ENCODE measurements at regions not wholly inside any gene's neighbourhood (a gene's known extent, or its start where the extent isn't known, plus 50 kb on each side); places are given as distances from the start of the nearest gene placed in this dataset.

DNA sequence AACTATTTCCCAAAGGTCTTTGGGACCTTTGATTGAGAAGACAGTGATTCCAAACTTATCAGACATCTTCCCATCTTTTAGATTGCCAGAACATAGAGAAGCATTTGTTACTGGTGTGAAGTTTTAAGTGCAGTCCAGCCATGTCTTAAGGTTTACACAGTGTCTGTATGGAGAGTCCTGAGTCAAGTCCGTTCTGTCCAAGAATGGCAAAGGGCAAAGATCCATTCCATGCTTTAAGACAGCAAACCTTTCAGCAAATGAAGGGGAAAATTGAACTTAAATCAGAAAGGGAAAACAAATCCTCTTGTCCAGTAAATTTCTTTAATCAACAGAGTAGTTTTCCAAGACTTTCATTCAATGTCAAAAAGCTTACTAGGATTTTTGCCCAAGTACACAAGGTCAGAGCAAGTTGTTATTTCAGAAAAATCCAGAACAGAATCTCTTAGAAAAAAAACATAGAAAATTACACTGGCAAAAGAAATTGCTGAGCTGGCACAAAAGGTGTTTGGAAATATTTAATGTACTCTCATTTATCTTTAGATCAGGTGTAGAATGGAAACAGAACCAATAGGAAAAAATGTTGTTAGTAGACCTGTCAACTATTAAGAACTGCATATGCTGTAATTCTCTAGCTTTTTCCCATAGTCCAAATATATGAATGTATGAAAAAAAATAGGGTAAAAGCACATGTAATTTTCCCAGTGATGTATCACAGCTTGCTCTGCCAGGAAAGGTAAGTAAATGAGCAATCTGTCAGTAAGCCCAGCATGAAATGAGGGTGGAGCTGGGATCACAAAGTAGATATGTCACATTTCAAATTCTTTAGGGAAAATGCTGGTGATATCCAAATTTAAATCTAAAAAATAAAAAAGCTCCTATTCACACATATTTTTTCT lies 1099.9 kb downstream of the TUSC7 start:
- TF ChIP-seq, protein P1, sequence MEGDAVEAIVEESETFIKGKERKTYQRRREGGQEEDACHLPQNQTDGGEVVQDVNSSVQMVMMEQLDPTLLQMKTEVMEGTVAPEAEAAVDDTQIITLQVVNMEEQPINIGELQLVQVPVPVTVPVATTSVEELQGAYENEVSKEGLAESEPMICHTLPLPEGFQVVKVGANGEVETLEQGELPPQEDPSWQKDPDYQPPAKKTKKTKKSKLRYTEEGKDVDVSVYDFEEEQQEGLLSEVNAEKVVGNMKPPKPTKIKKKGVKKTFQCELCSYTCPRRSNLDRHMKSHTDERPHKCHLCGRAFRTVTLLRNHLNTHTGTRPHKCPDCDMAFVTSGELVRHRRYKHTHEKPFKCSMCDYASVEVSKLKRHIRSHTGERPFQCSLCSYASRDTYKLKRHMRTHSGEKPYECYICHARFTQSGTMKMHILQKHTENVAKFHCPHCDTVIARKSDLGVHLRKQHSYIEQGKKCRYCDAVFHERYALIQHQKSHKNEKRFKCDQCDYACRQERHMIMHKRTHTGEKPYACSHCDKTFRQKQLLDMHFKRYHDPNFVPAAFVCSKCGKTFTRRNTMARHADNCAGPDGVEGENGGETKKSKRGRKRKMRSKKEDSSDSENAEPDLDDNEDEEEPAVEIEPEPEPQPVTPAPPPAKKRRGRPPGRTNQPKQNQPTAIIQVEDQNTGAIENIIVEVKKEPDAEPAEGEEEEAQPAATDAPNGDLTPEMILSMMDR (conservative IDR thresholded peaks at IDR 0.05; ENCODE audit: low read depth, low read length): no peak
- no peak for TF ChIP-seq EZH2 (IDR thresholded peaks at IDR 0.05; ENCODE audit: low read length, unreplicated experiment)

All from PC-3 (cell line).